NCI-H446 treated with DMSO at 0.1 percent for 48 hours (cell line): ENCODE measurements at regions not wholly inside any gene's neighbourhood (a gene's known extent, or its start where the extent isn't known, plus 50 kb on each side); places are given as distances from the start of the nearest gene placed in this dataset.

Source experiments
- DNase-seq: peaks from one replicate; lab custom pipeline; 2025; lab: John Stamatoyannopoulos, UW

GRCh38 chr12:107553211-107553765, 132.3 kb upstream of the PWP1 start:
- DNase-seq: no peak

DNA sequence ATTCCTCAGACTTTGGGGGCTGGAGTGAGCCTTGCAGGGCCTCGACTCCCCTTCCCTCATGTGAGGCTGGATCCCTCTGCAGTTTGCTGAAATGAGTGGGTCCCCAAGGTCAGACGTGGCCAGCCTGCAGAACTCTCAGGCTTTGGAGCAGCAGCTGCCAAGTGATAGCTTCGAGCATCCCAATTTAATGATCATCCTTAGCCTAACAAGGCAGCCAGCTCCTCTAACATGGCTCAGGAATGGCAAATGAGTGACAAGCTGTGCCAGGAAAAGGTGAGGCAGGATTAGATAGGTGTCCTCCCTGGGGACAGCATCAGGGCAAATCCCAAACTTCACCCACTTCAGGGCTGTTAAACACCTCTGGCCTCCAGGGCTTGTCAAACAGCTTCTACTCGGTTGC, 130.7 kb upstream of the PWP1 start:
- no peak for DNase-seq

- no peak for DNase-seq
These were observed 128.6 kb upstream of the PWP1 start for GRCh38 chr12:107557026-107557425.

GRCh38 chr12:107557589-107558100, 128.0 kb upstream of the PWP1 start:
- no peak for DNase-seq

- DNase-seq: no peak
These were observed 127.3 kb upstream of the PWP1 start for GRCh38 chr12:107558141-107558815.

GRCh38 chr12:107558816-107559382, 126.7 kb upstream of the PWP1 start:
- DNase-seq: no peak

DNA sequence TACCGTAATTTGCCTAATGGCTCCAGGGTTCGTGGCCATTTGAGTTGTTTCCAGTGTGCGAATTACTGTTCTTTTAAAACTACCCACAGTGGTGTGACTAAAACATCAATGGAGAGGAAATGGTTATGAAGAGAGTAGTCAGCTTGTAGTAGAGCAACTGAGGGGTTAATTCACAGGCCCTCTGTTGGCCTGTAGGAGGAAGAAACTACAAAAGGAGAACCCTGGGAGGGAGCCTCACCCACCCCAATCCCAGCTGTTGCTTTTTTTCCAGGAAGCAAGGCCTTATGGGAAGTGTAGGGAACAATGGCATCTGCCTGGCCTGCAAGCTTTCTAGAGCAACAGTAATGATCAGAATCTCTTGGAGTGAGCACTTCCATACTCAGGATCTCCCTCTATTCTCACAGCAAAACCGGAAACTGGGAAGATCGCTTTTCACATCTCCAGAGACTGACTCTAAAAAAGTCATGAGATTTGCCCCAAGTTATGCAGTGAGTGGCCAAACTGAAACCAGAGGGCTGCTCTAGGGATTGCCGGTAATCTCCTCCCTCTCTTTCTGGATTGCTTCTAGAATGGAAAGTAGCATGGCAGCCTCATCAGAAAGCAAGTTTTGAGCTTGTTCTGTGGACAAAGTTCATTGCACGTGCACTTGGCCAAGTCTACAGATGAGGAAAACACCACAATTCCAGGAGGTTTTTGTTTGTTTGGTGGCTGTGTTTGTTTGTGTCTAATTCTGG, 125.3 kb upstream of the PWP1 start:
- no peak for DNase-seq

DNA sequence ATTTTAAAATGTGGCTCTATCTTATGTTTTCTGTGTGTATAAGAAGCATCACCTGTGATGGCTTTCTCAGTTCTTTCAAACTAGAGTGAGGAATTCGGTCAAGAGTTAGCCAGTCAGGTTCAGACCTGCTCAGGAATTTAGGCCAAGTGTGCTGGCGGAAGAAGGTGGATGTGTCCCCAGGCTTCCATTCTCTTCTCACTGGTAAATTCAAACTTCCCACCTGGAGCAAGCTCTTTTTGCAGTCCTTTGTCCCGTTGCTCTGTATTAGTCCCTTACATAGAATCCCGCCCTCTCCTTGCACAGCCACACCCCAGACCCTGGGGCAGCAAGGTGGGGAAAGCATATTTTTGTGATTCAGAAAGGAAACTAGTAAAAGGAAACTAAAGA, 124.7 kb upstream of the PWP1 start:
- DNase-seq: no peak

DNA sequence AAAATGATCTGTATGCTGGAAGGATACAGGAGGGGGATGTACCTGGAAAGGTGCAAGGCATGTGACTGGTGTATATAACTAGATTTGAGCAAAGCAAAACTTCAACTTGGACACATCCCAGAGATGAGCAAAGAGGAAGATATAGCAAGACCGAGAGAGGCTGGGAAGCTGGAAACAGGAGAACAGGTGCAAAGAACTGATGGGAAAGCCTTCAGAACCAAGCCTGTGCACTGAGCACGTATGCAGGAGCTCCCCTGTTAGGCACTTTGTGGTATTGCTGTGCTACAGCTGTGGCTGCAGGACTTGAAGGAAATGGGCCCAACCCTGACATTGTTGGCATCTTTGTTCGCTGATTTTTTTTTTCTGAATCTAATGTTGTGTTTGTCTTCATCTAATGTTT, 120.7 kb upstream of the PWP1 start:
- no peak for DNase-seq

DNA sequence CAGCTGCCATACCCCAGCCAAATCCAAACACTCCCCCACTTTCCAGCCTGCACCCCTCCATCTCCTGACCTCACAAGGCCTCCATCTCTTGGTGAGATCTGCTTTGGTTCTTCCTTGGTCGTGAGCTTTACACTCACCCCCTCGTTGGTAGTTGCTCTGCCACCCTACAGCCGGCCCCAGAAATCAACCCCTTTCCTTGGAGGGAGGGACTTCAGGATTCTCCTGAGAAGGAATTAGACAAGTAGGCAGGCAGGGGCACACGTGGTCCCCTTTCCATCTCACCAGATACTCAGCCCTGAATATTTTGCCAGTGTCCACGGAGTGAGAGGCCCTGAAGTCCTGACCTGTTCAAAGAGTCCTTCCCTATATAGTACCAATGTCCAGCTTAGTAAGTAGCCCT, 120.0 kb upstream of the PWP1 start:
- no peak for DNase-seq

DNA sequence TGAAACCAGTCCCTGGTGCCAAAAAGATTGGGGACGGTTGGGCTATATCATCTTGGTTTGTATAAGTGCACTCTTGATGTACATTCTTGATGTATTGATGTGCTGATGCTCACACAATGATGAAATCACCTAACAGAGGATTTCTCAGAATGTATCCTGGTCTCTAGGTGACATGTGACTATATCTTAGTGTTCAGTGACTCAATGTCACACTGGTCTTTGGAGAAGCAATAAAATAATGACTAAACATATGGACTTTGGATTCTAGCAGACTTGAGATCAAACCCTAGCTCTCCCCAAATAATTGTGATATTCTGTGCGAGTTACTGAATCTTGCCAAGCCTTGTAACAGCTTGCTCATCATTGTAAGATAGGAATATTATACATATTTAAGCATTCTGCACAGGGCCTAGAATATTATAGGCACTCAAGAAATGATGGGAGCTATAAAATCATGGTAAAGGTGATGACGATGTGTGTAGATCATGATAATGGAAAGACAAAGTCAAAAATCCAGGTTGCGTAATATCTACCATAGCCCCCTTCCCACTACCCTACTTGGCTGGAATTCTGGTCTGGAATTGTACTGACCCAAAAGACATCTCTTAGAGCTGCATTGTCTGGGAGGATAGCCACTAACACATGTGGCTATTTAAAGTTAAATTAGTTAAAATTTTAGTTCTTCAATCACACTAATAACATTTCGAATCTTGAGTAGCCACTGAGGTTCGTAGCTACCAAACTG, 117.6 kb upstream of the PWP1 start:
- DNase-seq: no peak

- DNase-seq: no peak
These were observed 116.9 kb upstream of the PWP1 start for GRCh38 chr12:107568718-107569117.

- no peak for DNase-seq
These were observed 114.9 kb upstream of the PWP1 start for GRCh38 chr12:107570721-107571120.

GRCh38 chr12:107571492-107571891, 114.1 kb upstream of the PWP1 start:
- no peak for DNase-seq

GRCh38 chr12:107574691-107575090, 110.9 kb upstream of the PWP1 start:
- no peak for DNase-seq

GRCh38 chr12:107580750-107581618, 104.6 kb upstream of the PWP1 start:
- DNase-seq: no peak

DNA sequence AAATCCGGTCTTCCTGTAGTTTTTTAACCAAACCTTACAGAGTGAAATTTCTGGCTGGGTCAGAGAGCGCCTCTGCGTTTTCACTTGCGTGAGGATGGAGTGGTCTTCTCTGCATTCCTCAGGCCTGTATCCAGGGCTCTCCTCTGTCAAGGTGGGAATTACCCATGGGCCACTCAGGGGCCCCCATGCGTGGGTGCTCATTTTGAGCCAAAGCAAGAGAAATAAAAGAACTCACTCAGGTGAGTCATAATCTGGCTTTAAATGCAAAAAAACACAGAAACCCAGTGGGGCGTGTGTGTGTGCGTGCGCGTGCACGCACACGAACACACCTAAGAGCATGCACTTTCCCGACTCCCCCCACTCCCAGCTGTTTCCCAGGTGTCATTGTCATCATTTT, 104.0 kb upstream of the PWP1 start:
- DNase-seq: no peak

DNA sequence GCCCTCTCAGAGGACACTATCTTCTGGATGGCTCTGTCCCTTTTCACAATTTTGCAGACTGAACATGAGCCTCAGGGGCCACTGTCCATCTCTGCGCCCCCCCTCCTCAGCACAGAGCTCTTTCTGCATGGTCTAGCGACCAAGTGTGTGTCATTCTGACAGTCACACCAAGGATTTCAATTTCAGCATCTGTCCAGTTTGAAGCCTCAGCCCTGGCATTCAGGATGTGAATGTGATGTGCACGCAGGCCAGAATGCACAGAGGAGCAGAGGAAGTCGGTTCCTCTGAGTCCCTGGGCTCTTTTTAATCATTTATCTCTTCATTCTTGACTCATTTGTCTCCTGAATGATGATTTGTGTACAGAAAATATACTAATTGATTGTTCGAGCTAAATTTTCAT, 102.0 kb upstream of the PWP1 start:
- DNase-seq: no peak

- DNase-seq: no peak
These were observed 101.0 kb upstream of the PWP1 start for GRCh38 chr12:107584563-107584962.

DNA sequence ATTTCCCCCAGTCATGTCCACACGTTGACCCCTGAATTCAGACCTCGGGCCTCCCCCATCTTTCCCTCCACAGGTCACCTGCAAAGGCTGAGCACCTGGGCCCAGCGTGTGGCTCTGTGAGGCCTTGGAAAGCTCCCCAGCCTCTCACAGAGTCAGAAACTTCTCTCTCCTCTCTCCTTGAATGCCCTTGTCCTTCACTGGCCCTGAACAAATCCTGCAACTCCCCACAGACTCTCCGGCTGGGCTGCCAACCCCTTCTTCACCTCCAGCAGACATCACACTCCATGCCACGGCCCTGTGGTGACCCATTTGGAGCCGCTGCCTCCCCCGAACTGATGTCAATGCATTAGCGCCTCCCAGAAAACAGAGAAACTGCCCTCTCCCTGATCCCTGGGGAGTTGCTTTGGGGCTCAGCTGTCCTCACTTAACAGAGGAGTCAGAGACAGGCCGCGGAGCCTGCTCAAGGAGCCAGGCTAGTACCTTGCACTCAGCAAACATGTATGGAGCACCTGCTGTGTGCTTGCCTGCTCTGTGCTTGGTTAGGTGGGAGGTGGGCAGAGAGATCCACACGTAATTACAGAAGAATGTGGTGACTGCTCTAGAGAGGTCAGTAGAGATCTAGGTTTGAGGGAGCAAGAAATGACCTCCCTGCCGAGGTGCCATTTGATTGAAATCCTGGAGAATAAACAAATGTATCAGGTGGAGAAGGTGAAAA, 99.2 kb upstream of the PWP1 start:
- DNase-seq: no peak

DNA sequence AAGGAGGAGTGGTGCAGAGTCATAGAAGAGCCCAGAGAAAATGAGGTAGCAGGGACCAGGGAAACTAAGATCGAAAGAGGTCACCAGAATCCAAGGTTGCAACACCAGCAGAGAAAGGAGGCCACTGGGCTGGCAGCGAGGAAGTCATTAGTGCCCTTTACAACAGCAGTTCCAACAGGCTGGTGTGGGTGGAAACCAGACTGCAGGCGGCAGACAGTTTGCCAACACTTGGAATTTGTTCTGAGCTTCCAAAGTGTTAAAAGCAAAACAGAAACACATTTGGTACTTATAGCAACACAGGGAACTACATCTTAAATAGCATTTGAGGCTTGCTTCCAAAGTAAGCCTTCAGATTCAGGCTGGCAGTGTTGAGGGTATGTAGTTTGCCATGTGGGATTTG, 95.2 kb upstream of the PWP1 start:
- DNase-seq: no peak
